ENCODE measurements at regions not wholly inside any gene's neighbourhood (a gene's known extent, or its start where the extent isn't known, plus 50 kb on each side); places are given as distances from the start of the nearest gene placed in this dataset.

GRCh38 chr18:54766634-54767033, 61.6 kb upstream of the RAB27B start:
- WGBS, 3 donors, result 93 to 96% (median 94%) methylated on average over 1 of the region's 1 CpG
- Histone ChIP-seq H3K36me3 (ENCODE audit: control insufficient read depth in 3 of 3, insufficient read depth in 2 of 3, low read depth in 1 of 3, low read length in 3 of 3) (no peaks in the 10 kb centered on the region), H3K27me3 (ENCODE audit: control insufficient read depth in 3 of 3, insufficient read depth in 3 of 3, low read length in 3 of 3) (peaks cover 0 to 2% (median 0%) of the 10 kb centered on the region in 3 donors), H3K4me1 (ENCODE audit: control insufficient read depth in 3 of 3, insufficient read depth in 2 of 3, low read depth in 1 of 3, low read length in 2 of 3) (peaks cover 0 to 44% (median 3%) of the 10 kb centered on the region in 3 donors), H3K4me3 (ENCODE audit: low read depth in 1 of 3, low read length in 3 of 3) (no peak overlapping the region), H3K27ac (ENCODE audit: low read depth in 1 of 3, low read length in 2 of 3) (peak overlapping the region in 1 of 3 donors; percentile 44), H3K9me3 (ENCODE audit: control insufficient read depth in 2 of 2, insufficient read depth in 1 of 2, low read depth in 1 of 2, low read length in 1 of 2) (no peaks in the 10 kb centered on the region)
- DNase-seq (peak in 1 of 2 donors; percentile 18), FAIRE-seq (no peak)

GRCh38 chr18:54767098-54767497, 61.2 kb upstream of the RAB27B start:
- WGBS, 3 donors, result 4 to 52% (median 24%) methylated on average over 1 of the region's 1 CpG

GRCh38 chr18:54769526-54770464, 58.5 kb upstream of the RAB27B start:
- WGBS, 3 donors, result 73 to 79% (median 74%) methylated on average over 4 of the region's 4 CpGs
- FAIRE-seq, result no peak
- Histone ChIP-seq H3K27me3 (ENCODE audit: control insufficient read depth in 3 of 3, insufficient read depth in 3 of 3, low read length in 3 of 3) (no peaks in the 10 kb centered on the region), H3K36me3 (ENCODE audit: control insufficient read depth in 3 of 3, insufficient read depth in 2 of 3, low read depth in 1 of 3, low read length in 3 of 3) (no peaks in the 10 kb centered on the region), H3K4me1 (ENCODE audit: control insufficient read depth in 3 of 3, insufficient read depth in 2 of 3, low read depth in 1 of 3, low read length in 2 of 3) (peaks cover 0 to 30% (median 0%) of the 10 kb centered on the region in 3 donors), H3K27ac (ENCODE audit: low read depth in 1 of 3, low read length in 2 of 3) (no peak overlapping the region), H3K9me3 (ENCODE audit: control insufficient read depth in 2 of 2, insufficient read depth in 1 of 2, low read depth in 1 of 2, low read length in 1 of 2) (no peaks in the 10 kb centered on the region), H3K4me3 (ENCODE audit: low read depth in 1 of 3, low read length in 3 of 3) (no peak overlapping the region)
- peak in 1 of 2 donors; percentile 29 for DNase-seq

More at GRCh38 chr18:54767098-54767497, 61.2 kb upstream of the RAB27B start:
- Histone ChIP-seq H3K9me3 (ENCODE audit: control insufficient read depth in 2 of 2, insufficient read depth in 1 of 2, low read depth in 1 of 2, low read length in 1 of 2) (no peaks in the 10 kb centered on the region), H3K4me3 (ENCODE audit: low read depth in 1 of 3, low read length in 3 of 3) (no peak overlapping the region), H3K4me1 (ENCODE audit: control insufficient read depth in 3 of 3, insufficient read depth in 2 of 3, low read depth in 1 of 3, low read length in 2 of 3) (peaks cover 0 to 41% (median 3%) of the 10 kb centered on the region in 3 donors), H3K27ac (ENCODE audit: low read depth in 1 of 3, low read length in 2 of 3) (peak overlapping the region in 1 of 3 donors; percentile 44), H3K36me3 (ENCODE audit: control insufficient read depth in 3 of 3, insufficient read depth in 2 of 3, low read depth in 1 of 3, low read length in 3 of 3) (no peaks in the 10 kb centered on the region), H3K27me3 (ENCODE audit: control insufficient read depth in 3 of 3, insufficient read depth in 3 of 3, low read length in 3 of 3) (peaks cover 0 to 2% (median 0%) of the 10 kb centered on the region in 3 donors)
- FAIRE-seq (no peak), DNase-seq (peak; percentile 55 to 80)

GRCh38 chr18:54772056-54772455, 56.2 kb upstream of the RAB27B start:
- DNase-seq (no peak), FAIRE-seq (no peak)
- no peaks in the 10 kb centered on the region for H3K9me3 ChIP-seq (ENCODE audit: control insufficient read depth in 2 of 2, insufficient read depth in 1 of 2, low read depth in 1 of 2, low read length in 1 of 2)

GRCh38 chr18:54774423-54774822, 53.9 kb upstream of the RAB27B start:
- peaks cover 0 to 15% (median 0%) of the 10 kb centered on the region in 3 donors for H3K4me1 ChIP-seq (ENCODE audit: control insufficient read depth in 3 of 3, insufficient read depth in 2 of 3, low read depth in 1 of 3, low read length in 2 of 3)
- DNase-seq, result peak in 1 of 2 donors; percentile 32
- no peak overlapping the region for H3K4me3 ChIP-seq (ENCODE audit: low read depth in 1 of 3, low read length in 3 of 3)
- H3K27me3 ChIP-seq (ENCODE audit: control insufficient read depth in 3 of 3, insufficient read depth in 3 of 3, low read length in 3 of 3), result no peaks in the 10 kb centered on the region
- no peaks in the 10 kb centered on the region for H3K9me3 ChIP-seq (ENCODE audit: control insufficient read depth in 2 of 2, insufficient read depth in 1 of 2, low read depth in 1 of 2, low read length in 1 of 2)
- no peaks in the 10 kb centered on the region for H3K36me3 ChIP-seq (ENCODE audit: control insufficient read depth in 3 of 3, insufficient read depth in 2 of 3, low read depth in 1 of 3, low read length in 3 of 3)
- no peak for FAIRE-seq
- H3K27ac ChIP-seq (ENCODE audit: low read depth in 1 of 3, low read length in 2 of 3), result peak overlapping the region in 1 of 3 donors; percentile 1

More at GRCh38 chr18:54772056-54772455, 56.2 kb upstream of the RAB27B start:
- Histone ChIP-seq H3K27me3 (ENCODE audit: control insufficient read depth in 3 of 3, insufficient read depth in 3 of 3, low read length in 3 of 3) (no peaks in the 10 kb centered on the region), H3K36me3 (ENCODE audit: control insufficient read depth in 3 of 3, insufficient read depth in 2 of 3, low read depth in 1 of 3, low read length in 3 of 3) (no peaks in the 10 kb centered on the region), H3K4me3 (ENCODE audit: low read depth in 1 of 3, low read length in 3 of 3) (no peak overlapping the region), H3K27ac (ENCODE audit: low read depth in 1 of 3, low read length in 2 of 3) (no peak overlapping the region), H3K4me1 (ENCODE audit: control insufficient read depth in 3 of 3, insufficient read depth in 2 of 3, low read depth in 1 of 3, low read length in 2 of 3) (peaks cover 0 to 21% (median 0%) of the 10 kb centered on the region in 3 donors)
- 81 to 85% (median 84%) methylated on average over 1 of the region's 1 CpG for WGBS, 3 donors

- WGBS, 3 donors, result 47 to 59% (median 55%) methylated on average over 6 of the region's 6 CpGs
- H3K36me3 ChIP-seq (ENCODE audit: control insufficient read depth in 3 of 3, insufficient read depth in 2 of 3, low read depth in 1 of 3, low read length in 3 of 3), result no peaks in the 10 kb centered on the region
- peaks cover 0 to 15% (median 0%) of the 10 kb centered on the region in 3 donors for H3K4me1 ChIP-seq (ENCODE audit: control insufficient read depth in 3 of 3, insufficient read depth in 2 of 3, low read depth in 1 of 3, low read length in 2 of 3)
- H3K4me3 ChIP-seq (ENCODE audit: low read depth in 1 of 3, low read length in 3 of 3), result no peak overlapping the region
- DNase-seq, result no peak
- no peak for FAIRE-seq
- peak overlapping the region in 2 of 3 donors; percentile 1 to 40 for H3K27ac ChIP-seq (ENCODE audit: low read depth in 1 of 3, low read length in 2 of 3)
- H3K27me3 ChIP-seq (ENCODE audit: control insufficient read depth in 3 of 3, insufficient read depth in 3 of 3, low read length in 3 of 3), result no peaks in the 10 kb centered on the region
- no peaks in the 10 kb centered on the region for H3K9me3 ChIP-seq (ENCODE audit: control insufficient read depth in 2 of 2, insufficient read depth in 1 of 2, low read depth in 1 of 2, low read length in 1 of 2)
These were observed 53.2 kb upstream of the RAB27B start for GRCh38 chr18:54774981-54775665.

- FAIRE-seq (no peak), DNase-seq (no peak)
- H3K27ac ChIP-seq (ENCODE audit: low read depth in 1 of 3, low read length in 2 of 3), result no peak overlapping the region
- H3K27me3 ChIP-seq (ENCODE audit: control insufficient read depth in 3 of 3, insufficient read depth in 3 of 3, low read length in 3 of 3), result no peaks in the 10 kb centered on the region
- no peak overlapping the region for H3K4me3 ChIP-seq (ENCODE audit: low read depth in 1 of 3, low read length in 3 of 3)
- WGBS, 3 donors, result 75 to 83% (median 83%) methylated on average over 3 of the region's 3 CpGs
- H3K36me3 ChIP-seq (ENCODE audit: control insufficient read depth in 3 of 3, insufficient read depth in 2 of 3, low read depth in 1 of 3, low read length in 3 of 3), result no peaks in the 10 kb centered on the region
- H3K4me1 ChIP-seq (ENCODE audit: control insufficient read depth in 3 of 3, insufficient read depth in 2 of 3, low read depth in 1 of 3, low read length in 2 of 3), result peaks cover 0 to 15% (median 0%) of the 10 kb centered on the region in 3 donors
- H3K9me3 ChIP-seq (ENCODE audit: control insufficient read depth in 2 of 2, insufficient read depth in 1 of 2, low read depth in 1 of 2, low read length in 1 of 2), result no peaks in the 10 kb centered on the region
These were observed 52.6 kb upstream of the RAB27B start for GRCh38 chr18:54775686-54776085.

- Histone ChIP-seq H3K27me3 (ENCODE audit: control insufficient read depth in 3 of 3, insufficient read depth in 3 of 3, low read length in 3 of 3) (no peaks in the 10 kb centered on the region), H3K9me3 (ENCODE audit: control insufficient read depth in 2 of 2, insufficient read depth in 1 of 2, low read depth in 1 of 2, low read length in 1 of 2) (no peaks in the 10 kb centered on the region), H3K36me3 (ENCODE audit: control insufficient read depth in 3 of 3, insufficient read depth in 2 of 3, low read depth in 1 of 3, low read length in 3 of 3) (no peaks in the 10 kb centered on the region), H3K4me1 (ENCODE audit: control insufficient read depth in 3 of 3, insufficient read depth in 2 of 3, low read depth in 1 of 3, low read length in 2 of 3) (peaks cover 0 to 18% (median 0%) of the 10 kb centered on the region in 3 donors), H3K27ac (ENCODE audit: low read depth in 1 of 3, low read length in 2 of 3) (peak overlapping the region in 1 of 3 donors; percentile 47), H3K4me3 (ENCODE audit: low read depth in 1 of 3, low read length in 3 of 3) (no peak overlapping the region)
- 87 to 92% (median 88%) methylated on average over 8 of the region's 8 CpGs for WGBS, 3 donors
- DNase-seq, result no peak
- no peak for FAIRE-seq
These were observed 51.8 kb upstream of the RAB27B start for GRCh38 chr18:54776282-54776977.
